ENCODE measurements at regions not wholly inside any gene's neighbourhood (a gene's known extent, or its start where the extent isn't known, plus 50 kb on each side); places are given as distances from the start of the nearest gene placed in this dataset.
A peak's percentile ranks its signal among the peaks of the same experiment; 100 is the strongest.

DNA sequence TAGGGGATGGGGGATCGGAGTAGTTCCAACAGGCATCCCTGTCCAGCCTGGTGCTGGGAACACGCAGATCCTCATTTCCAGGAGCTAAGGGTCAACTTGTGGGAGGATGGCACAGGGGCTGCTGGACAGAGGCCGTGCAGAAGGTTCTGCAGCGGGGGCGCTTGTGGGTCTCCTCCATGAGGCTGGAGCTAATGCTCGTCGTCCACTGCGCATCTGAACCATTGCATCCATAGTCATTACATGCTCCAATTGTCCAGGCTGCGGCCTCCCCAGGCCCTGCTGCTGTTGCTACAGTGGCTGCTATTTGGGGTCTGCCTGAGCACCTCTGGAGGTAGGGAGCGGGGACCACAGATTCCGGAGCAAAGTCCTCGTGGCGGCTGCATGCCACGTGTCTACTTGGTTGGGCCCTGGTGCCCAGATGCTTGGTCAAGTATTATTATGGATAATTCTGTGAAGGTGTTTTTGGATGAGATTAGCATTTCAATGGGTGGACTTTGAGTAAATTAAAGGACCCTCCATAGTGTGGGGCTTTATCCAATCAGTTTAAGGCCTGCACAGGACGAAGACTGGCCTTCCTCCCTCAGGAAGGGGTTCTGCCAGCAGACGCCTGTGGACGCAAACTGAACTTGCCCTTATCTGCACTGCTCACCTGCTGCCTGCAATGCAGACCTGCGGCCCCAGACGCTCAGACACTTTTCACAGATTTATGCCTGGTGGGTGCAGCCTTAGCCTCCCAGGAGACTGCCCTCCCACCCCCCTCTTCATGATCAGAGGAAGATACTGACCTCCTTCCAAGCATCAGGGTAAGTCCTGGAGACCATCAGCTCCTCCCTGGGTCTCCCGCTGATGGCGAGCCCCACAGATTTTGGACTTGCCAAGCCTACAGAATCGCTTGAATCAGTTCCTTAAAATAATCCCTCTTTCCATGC, 127.5 kb upstream of the IRX4 start:
- TF ChIP-seq POLR2AphosphoS5 (IDR thresholded peaks at IDR 0.05) (no peak), EP300 (IDR thresholded peaks at IDR 0.05) (no peak), POLR2A (IDR thresholded peaks at IDR 0.05) (no peak), CTCF (IDR thresholded peaks at IDR 0.05) (no peak)
- H3K4me3 ChIP-seq: no peak overlapping the region
- H3K27ac ChIP-seq: no peak overlapping the region
- no peak for DNase-seq (ENCODE audit: low spot score in 2 of 2)
- H3K4me1 ChIP-seq: peaks cover 20% of the 10 kb centered on the region
- H3K27me3 ChIP-seq: peaks cover 15% of the 10 kb centered on the region
- H3K9me3 ChIP-seq: no peaks in the 10 kb centered on the region
- no peaks in the 10 kb centered on the region for H3K36me3 ChIP-seq
- 88% methylated on average over 16 of the region's 22 CpGs for WGBS

DNA sequence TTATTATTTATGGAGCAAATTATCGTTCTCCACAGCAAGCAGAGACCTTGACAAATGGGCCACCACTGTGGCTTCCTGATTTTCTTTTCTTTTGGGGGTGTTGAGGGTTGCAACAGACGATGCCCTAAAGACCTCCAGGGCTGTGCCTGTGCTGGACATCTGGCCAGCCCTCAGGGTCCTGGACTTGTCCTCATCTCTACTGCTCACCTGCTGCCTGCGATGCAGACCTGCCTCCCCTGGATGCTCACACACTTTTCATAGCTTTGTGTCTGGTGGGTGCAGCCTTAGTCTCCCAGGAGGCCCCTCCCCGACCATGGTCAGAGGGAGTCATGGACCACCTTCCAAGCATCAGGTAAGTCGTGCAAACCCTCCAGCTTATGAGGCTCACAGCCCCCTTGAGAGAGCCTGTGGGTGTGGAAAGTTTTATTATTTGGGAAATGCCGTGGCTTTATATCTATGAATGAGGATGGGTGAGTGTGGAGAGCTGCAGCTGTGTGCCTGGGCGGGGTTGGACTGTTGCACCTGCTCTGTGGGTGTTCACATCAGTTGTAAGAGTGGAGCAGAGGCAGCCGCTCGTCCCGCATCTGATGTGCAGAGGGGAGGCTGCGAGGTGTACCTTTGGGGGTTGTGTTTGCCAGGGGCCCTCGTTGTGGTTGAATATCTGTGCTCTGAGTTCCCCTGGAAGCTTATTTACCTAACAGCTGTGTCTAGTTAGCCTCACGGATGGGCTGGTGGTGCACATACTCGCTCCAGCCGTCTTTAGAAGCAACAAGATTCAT, 126.3 kb upstream of the IRX4 start:
- Histone ChIP-seq H3K27ac (no peak overlapping the region), H3K27me3 (peaks cover 26% of the 10 kb centered on the region), H3K4me3 (no peak overlapping the region), H3K9me3 (no peaks in the 10 kb centered on the region), H3K36me3 (no peaks in the 10 kb centered on the region), H3K4me1 (peaks cover 20% of the 10 kb centered on the region)
- WGBS: 56% methylated on average over 11 of the region's 15 CpGs
- TF ChIP-seq CTCF (IDR thresholded peaks at IDR 0.05) (no peak), POLR2A (IDR thresholded peaks at IDR 0.05) (no peak), EP300 (IDR thresholded peaks at IDR 0.05) (no peak), POLR2AphosphoS5 (IDR thresholded peaks at IDR 0.05) (no peak)
- DNase-seq (ENCODE audit: low spot score in 2 of 2): no peak

- WGBS: 21% methylated on average over 28 of the region's 35 CpGs
- H3K4me1 ChIP-seq: peaks cover 20% of the 10 kb centered on the region
- H3K36me3 ChIP-seq: no peaks in the 10 kb centered on the region
- H3K27ac ChIP-seq: peak overlapping the region; percentile 25
- TF ChIP-seq POLR2A (IDR thresholded peaks at IDR 0.05) (no peak), CTCF (IDR thresholded peaks at IDR 0.05) (no peak), EP300 (IDR thresholded peaks at IDR 0.05) (no peak), POLR2AphosphoS5 (IDR thresholded peaks at IDR 0.05) (no peak)
- H3K9me3 ChIP-seq: no peaks in the 10 kb centered on the region
- peak; percentile 78 to 84 for DNase-seq (ENCODE audit: low spot score in 2 of 2)
- peaks cover 30% of the 10 kb centered on the region for H3K27me3 ChIP-seq
- H3K4me3 ChIP-seq: peak overlapping the region; percentile 13
Measured at GRCh38 chr5:2007878-2008501, 125.3 kb upstream of the IRX4 start.

DNA sequence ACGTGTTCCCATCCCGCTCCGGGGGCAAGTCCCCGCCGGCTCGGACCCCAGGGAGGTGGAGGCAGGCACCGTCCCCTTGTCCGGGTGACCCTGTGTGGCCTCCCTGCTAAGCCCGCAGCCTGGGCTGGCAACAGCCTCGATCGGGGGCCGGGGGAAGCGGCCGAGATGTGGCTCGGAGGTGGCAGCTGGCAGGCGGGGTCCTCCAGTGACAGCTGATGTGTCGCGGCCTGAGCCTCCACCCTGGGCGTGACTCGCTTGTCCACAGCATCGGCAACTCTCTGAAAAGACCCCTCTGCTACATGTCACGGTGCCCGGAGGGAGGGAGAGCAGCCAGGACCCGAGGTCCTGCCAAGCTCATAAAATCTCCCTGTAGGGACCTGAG, 124.8 kb upstream of the IRX4 start:
- peaks cover 30% of the 10 kb centered on the region for H3K27me3 ChIP-seq
- no peak for TF ChIP-seq POLR2A (IDR thresholded peaks at IDR 0.05)
- no peak for TF ChIP-seq EP300 (IDR thresholded peaks at IDR 0.05)
- no peak for TF ChIP-seq CTCF (IDR thresholded peaks at IDR 0.05)
- no peak for TF ChIP-seq POLR2AphosphoS5 (IDR thresholded peaks at IDR 0.05)
- H3K36me3 ChIP-seq: no peaks in the 10 kb centered on the region
- 37% methylated on average over 9 of the region's 24 CpGs for WGBS
- DNase-seq (ENCODE audit: low spot score in 2 of 2): no peak
- H3K4me1 ChIP-seq: peaks cover 20% of the 10 kb centered on the region
- peak overlapping the region; percentile 25 for H3K27ac ChIP-seq
- peak overlapping the region; percentile 13 for H3K4me3 ChIP-seq
- H3K9me3 ChIP-seq: no peaks in the 10 kb centered on the region

DNA sequence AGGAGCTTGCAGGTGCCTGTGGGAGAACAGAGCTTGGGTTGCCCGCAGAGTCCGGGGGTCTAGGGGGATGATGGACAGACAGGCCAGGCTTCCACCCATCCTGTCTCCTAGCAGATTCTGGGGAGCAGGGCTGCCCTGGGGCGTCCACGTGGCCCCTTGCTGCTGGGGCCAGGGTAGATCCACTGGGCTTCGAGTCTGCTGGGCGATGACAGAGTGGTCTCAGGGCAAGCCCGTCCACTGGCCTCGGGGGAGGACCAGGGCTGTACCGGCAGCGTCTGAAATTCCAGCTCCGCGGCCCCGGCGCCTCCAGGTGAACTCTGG, 124.2 kb upstream of the IRX4 start:
- peaks cover 16% of the 10 kb centered on the region for H3K4me1 ChIP-seq
- 89% methylated on average over 7 of the region's 14 CpGs for WGBS
- no peak overlapping the region for H3K27ac ChIP-seq
- TF ChIP-seq EP300 (IDR thresholded peaks at IDR 0.05) (no peak), POLR2A (IDR thresholded peaks at IDR 0.05) (no peak), POLR2AphosphoS5 (IDR thresholded peaks at IDR 0.05) (no peak), CTCF (IDR thresholded peaks at IDR 0.05) (no peak)
- peaks cover 30% of the 10 kb centered on the region for H3K27me3 ChIP-seq
- no peaks in the 10 kb centered on the region for H3K36me3 ChIP-seq
- no peak overlapping the region for H3K4me3 ChIP-seq
- DNase-seq (ENCODE audit: low spot score in 2 of 2): no peak
- no peaks in the 10 kb centered on the region for H3K9me3 ChIP-seq

Measured in suprapubic skin (tissue), 4 donors.